ENCODE measurements at regions not wholly inside any gene's neighbourhood (a gene's known extent, or its start where the extent isn't known, plus 50 kb on each side); places are given as distances from the start of the nearest gene placed in this dataset.

GRCh38 chr10:128623776-128624175 is 497.6 kb upstream of the MKI67 start:
- TF ChIP-seq CTCF (IDR thresholded peaks at IDR 0.05; ENCODE audit: poor library complexity, severe bottlenecking) (no peak), POLR2AphosphoS5 (IDR thresholded peaks at IDR 0.05) (no peak), EP300 (conservative IDR thresholded peaks at IDR 0.05; ENCODE audit: poor library complexity, severe bottlenecking) (no peak), TAF1 (IDR thresholded peaks at IDR 0.05; ENCODE audit: low read depth) (no peak), SMC3 (conservative IDR thresholded peaks at IDR 0.05; ENCODE audit: poor library complexity) (no peak)
